AG04450 (cell line): ENCODE measurements at regions not wholly inside any gene's neighbourhood (a gene's known extent, or its start where the extent isn't known, plus 50 kb on each side); places are given as distances from the start of the nearest gene placed in this dataset.

Source experiments
- CTCF ChIA-PET: fragments of 300-600, 350-600 bp; formaldehyde crosslinking; extraction: SDS; loops from one replicate; lab custom pipeline; 2022; ENCODE audit warnings: antibody characterized with exemption, inconsistent platforms; lab: Charles Lee
- POLR2A ChIA-PET: fragments of 350-600 bp; formaldehyde crosslinking; extraction: SDS; loops from one replicate; lab custom pipeline; 2021; ENCODE audit warnings: antibody characterized with exemption, inconsistent platforms; lab: Yijun Ruan, JAX
- DNase-seq: peaks from one replicate; pipeline ENCODE4 v3.0.0-alpha.2; 2011; ENCODE audit warnings: low read depth, low spot score
- H3K27ac ChIP-seq: one replicate; pipeline ENCODE4 v1.5.1; 2012; ENCODE audit warnings: low read depth, low read length, control low read depth
- H3K27me3 ChIP-seq: one replicate; pipeline ENCODE4 v1.6.0; 2012; ENCODE audit warnings: low read length; ENCODE audit not compliant: control insufficient read depth, insufficient read depth
- H3K4me3 ChIP-seq: 2 replicates; pipeline ENCODE4 v1.5.1; 2011; ENCODE audit warnings: mild to moderate bottlenecking, low read depth, low read length, control low read depth
- H3K9me3 ChIP-seq: 2 replicates; pipeline ENCODE4 v1.5.1; 2012; ENCODE audit warnings: low read length; ENCODE audit not compliant: control insufficient read depth, insufficient read depth
- TF ChIP-seq, protein P1 (sequence below): IDR thresholded peaks from 2 replicates; pipeline ENCODE4 v1.5.1; 2011; ENCODE audit warnings: low read depth, low read length, control low read depth, inconsistent platforms

DNA sequence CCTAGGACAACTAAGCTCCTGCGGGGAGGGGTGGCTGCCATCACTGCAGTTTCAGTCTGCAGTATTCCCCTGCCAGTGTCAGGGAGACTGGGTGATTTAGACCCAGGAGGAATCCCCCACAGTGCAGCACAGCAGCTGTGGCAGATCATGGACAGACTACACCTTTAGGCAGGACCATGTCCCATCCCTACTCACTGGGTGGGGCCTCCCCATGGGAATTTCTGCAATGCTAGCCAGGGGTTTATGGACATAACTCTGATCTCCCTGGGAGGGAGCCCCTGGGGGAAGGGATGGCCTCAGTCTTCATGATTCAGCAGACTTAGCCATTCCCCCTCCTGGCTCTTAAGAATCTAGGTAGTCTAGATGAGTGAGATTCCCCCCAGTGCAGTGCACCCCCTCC, 130.1 kb upstream of the STAC start:
- no peaks in the 10 kb centered on the region for H3K27me3 ChIP-seq
- ChIA-PET CTCF (no interaction called here), POLR2A (no interaction called here)
- H3K4me3 ChIP-seq = no peak overlapping the region
- no peak overlapping the region for H3K27ac ChIP-seq
- DNase-seq = no peak
- TF ChIP-seq, protein P1, sequence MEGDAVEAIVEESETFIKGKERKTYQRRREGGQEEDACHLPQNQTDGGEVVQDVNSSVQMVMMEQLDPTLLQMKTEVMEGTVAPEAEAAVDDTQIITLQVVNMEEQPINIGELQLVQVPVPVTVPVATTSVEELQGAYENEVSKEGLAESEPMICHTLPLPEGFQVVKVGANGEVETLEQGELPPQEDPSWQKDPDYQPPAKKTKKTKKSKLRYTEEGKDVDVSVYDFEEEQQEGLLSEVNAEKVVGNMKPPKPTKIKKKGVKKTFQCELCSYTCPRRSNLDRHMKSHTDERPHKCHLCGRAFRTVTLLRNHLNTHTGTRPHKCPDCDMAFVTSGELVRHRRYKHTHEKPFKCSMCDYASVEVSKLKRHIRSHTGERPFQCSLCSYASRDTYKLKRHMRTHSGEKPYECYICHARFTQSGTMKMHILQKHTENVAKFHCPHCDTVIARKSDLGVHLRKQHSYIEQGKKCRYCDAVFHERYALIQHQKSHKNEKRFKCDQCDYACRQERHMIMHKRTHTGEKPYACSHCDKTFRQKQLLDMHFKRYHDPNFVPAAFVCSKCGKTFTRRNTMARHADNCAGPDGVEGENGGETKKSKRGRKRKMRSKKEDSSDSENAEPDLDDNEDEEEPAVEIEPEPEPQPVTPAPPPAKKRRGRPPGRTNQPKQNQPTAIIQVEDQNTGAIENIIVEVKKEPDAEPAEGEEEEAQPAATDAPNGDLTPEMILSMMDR = no peak
- H3K9me3 ChIP-seq = peaks cover 5% of the 10 kb centered on the region

DNA sequence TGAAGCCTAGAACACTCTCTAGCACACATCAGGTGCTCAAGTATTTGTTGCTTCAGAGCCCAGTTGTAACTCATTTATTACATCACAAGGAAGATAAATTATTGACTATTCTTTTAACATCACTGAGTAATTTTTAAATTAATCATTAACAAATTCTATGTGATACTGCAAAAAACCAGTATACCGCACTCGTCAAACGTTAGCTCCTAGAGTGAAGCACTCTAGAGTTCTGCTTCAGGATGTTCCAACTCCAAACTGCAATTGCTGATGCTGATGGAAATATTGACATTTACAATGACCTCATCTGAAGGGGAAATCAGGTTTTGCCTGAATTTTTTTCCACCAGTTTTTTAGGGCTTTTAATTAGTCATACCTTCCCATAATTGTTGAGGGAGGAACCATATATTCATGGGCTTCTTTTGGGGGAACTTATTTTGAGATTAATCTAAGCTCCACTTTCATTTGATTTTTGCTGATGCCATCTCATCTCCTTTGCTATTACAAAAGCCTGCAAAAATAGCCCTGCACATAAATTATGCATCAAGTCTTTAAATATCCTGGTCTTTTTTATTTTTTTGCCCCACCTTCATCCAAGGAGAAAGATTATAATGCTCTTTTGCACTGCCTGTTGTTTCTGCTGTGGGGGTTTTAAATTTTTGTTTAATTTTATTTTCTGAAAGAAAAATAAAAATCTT, 123.0 kb upstream of the STAC start:
- no peaks in the 10 kb centered on the region for H3K9me3 ChIP-seq
- no peak for DNase-seq
- H3K27ac ChIP-seq = no peak overlapping the region
- TF ChIP-seq, protein P1 = no peak
- CTCF ChIA-PET = no interaction called here
- H3K27me3 ChIP-seq = no peaks in the 10 kb centered on the region
- no peak overlapping the region for H3K4me3 ChIP-seq
- POLR2A ChIA-PET = no interaction called here

DNA sequence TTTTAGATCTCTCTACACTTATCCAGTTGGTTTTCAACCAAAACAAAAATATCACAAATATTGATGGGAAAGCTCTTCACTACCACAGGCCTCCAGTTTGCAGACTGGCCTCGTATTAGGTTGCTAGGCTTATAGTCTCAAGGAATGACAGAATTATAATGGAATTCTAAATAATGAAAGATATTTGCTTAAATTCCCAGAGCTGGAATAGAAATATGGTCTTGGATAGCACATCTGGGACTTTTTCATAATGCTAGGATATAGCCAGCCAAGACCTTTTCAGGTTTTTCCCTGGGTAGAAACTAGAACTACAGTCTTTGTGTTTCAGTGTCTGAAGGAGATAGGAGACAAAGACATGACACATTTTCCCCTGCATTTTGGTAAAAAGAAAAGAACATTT, 121.9 kb upstream of the STAC start:
- H3K9me3 ChIP-seq = no peaks in the 10 kb centered on the region
- CTCF ChIA-PET = no interaction called here
- no peak overlapping the region for H3K4me3 ChIP-seq
- TF ChIP-seq, protein P1 = no peak
- POLR2A ChIA-PET = no interaction called here
- no peak for DNase-seq
- no peaks in the 10 kb centered on the region for H3K27me3 ChIP-seq
- H3K27ac ChIP-seq = no peak overlapping the region

DNA sequence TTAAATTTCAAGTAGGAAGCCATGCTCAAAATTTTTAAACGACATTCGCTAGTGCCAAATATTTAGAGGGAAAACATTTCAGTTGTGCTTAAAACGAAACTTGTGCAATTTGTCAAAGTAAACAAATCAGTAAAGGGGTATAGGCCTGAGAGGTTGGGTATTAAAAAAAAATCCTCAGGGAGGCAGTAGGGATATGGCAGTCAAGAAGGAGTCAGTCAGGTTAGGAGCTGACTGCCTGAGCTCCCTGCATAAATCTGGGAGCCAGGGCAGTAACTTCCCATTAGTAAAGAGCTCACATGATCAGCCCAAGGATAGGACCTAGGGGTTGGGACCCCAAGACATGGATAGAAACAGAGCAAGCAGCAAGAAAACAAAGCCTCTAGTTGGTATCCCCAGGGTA, 120.7 kb upstream of the STAC start:
- TF ChIP-seq, protein P1 = no peak
- DNase-seq = no peak
- Histone ChIP-seq H3K27me3 (no peaks in the 10 kb centered on the region), H3K9me3 (peaks cover 7% of the 10 kb centered on the region), H3K4me3 (no peak overlapping the region), H3K27ac (no peak overlapping the region)
- ChIA-PET POLR2A (no interaction called here), CTCF (no interaction called here)

DNA sequence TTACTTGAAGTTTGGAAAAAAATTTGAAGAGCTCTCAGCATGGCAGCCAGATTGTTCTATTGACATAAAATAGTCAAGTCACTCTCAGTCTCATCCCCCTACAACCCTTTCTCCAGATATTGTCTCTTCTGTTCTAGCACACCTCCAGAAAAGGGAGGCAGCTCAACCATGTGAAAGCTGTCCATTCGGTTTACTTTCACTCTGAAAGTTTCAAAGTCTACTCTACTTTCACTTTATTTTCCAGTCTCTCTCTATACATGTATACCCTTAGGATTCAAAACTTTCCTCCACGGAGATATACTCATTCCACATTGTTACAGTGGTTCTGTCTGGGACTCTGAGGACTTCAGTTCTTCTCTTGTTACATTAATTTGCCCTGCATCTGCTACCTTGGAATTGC, 111.0 kb upstream of the STAC start:
- DNase-seq = no peak
- ChIA-PET POLR2A (no interaction called here), CTCF (no interaction called here)
- H3K9me3 ChIP-seq = peaks cover 3% of the 10 kb centered on the region
- no peaks in the 10 kb centered on the region for H3K27me3 ChIP-seq
- TF ChIP-seq, protein P1 = no peak
- no peak overlapping the region for H3K27ac ChIP-seq
- H3K4me3 ChIP-seq = no peak overlapping the region
